ENCODE measurements at regions not wholly inside any gene's neighbourhood (a gene's known extent, or its start where the extent isn't known, plus 50 kb on each side); places are given as distances from the start of the nearest gene placed in this dataset.
"Not testable (repeated sequence)": the region's sequence is repeated elsewhere in the genome, so short reads cannot be mapped to it uniquely, and the experiment has no call there.

GRCh38 chr5:82560969-82561368 lies 282.8 kb upstream of the RPS23 start:
- Mint-ChIP-seq H3K4me3 (no peak overlapping the region), H3K27me3 (peaks cover 16% of the 10 kb centered on the region), H3K36me3 (ENCODE audit: low read depth) (no peaks in the 10 kb centered on the region), H3K9me3 (peaks cover 6% of the 10 kb centered on the region), H3K4me1 (ENCODE audit: low read depth) (no peaks in the 10 kb centered on the region), H3K27ac (no peak overlapping the region)
- no peak for DNase-seq

DNA sequence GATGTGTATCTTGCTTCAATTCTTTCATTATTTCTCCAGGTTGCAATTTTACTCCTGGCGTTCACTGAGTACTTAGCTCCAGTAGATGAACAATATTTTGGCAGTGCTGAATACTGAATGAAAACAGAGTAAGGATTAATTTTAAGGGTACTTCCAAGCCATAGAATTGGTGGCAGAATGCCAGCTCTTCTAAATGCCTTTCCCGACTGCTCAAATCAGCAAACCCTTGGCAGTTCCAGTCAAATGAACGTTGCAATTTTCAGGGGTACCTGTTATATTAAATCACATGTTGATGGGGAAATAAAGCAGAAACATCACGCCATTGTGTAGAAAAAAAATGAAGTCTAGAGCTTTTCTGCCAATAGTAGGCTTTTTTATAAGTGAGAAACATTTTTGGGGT lies 282.4 kb upstream of the RPS23 start:
- Mint-ChIP-seq H3K36me3 (ENCODE audit: low read depth) (no peaks in the 10 kb centered on the region), H3K27ac (no peak overlapping the region), H3K4me1 (ENCODE audit: low read depth) (no peaks in the 10 kb centered on the region), H3K4me3 (no peak overlapping the region), H3K9me3 (peaks cover 6% of the 10 kb centered on the region), H3K27me3 (peaks cover 16% of the 10 kb centered on the region)
- no peak for DNase-seq

DNA sequence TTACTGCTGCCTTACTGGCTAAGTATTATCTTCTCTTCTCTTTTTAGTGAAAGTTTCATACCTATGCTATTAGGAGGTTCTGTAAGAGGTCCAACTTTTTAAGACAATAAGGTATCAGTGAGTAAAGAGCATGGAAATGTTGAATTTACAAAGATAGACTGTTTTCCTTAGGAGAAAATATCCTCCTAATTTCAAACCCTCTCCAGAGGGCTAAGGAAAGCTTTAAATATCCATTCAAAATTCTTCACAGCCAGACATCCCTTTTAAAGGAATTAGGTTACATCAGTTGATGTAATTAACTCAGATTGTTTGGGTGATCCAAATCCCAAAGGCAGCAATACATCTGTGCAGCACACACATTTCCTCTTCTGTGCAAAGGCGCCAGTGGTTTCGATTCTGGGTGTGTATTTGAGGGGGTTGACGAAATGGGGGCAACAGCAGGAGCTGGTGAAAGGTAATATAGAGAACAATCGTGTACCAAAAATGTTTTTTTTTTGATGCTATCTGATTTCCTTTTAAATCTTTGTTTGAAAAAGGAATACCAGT lies 273.8 kb upstream of the RPS23 start:
- H3K4me1 Mint-ChIP-seq (ENCODE audit: low read depth) = no peaks in the 10 kb centered on the region
- no peak for DNase-seq
- no peaks in the 10 kb centered on the region for H3K36me3 Mint-ChIP-seq (ENCODE audit: low read depth)
- no peaks in the 10 kb centered on the region for H3K9me3 Mint-ChIP-seq
- no peak overlapping the region for H3K27ac Mint-ChIP-seq
- H3K4me3 Mint-ChIP-seq = no peak overlapping the region
- no peaks in the 10 kb centered on the region for H3K27me3 Mint-ChIP-seq

GRCh38 chr5:82551192-82551591 lies 273.0 kb upstream of the RPS23 start:
- no peaks in the 10 kb centered on the region for H3K36me3 Mint-ChIP-seq (ENCODE audit: low read depth)
- no peak overlapping the region for H3K4me3 Mint-ChIP-seq
- no peaks in the 10 kb centered on the region for H3K4me1 Mint-ChIP-seq (ENCODE audit: low read depth)
- no peaks in the 10 kb centered on the region for H3K9me3 Mint-ChIP-seq
- no peaks in the 10 kb centered on the region for H3K27me3 Mint-ChIP-seq
- DNase-seq = no peak
- H3K27ac Mint-ChIP-seq = no peak overlapping the region

DNA sequence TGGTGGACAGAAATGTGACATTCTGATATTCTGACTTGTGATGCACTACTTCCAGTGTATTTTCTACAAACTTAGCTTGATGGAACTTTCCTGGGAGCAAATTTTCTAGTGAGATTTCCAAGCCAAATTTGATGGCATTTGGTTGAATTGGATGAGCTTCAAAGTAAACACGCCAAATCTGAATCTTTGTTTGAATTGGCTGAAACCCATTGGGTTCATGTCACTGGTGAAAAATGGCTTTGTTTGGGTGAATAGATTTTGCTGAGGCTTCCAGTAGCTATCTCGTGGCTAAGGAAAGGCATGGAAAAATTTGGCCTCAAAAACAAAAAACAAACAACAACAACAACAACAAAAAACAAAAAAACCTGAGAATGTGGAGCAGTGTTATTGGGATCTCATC lies 271.1 kb upstream of the RPS23 start:
- peaks cover 4% of the 10 kb centered on the region for H3K27me3 Mint-ChIP-seq
- no peaks in the 10 kb centered on the region for H3K9me3 Mint-ChIP-seq
- H3K36me3 Mint-ChIP-seq (ENCODE audit: low read depth) = no peaks in the 10 kb centered on the region
- no peak overlapping the region for H3K4me3 Mint-ChIP-seq
- no peak overlapping the region for H3K27ac Mint-ChIP-seq
- no peaks in the 10 kb centered on the region for H3K4me1 Mint-ChIP-seq (ENCODE audit: low read depth)
- DNase-seq = no peak

GRCh38 chr5:82544004-82544403 lies 265.9 kb upstream of the RPS23 start:
- H3K27me3 Mint-ChIP-seq = peaks cover 4% of the 10 kb centered on the region
- no peaks in the 10 kb centered on the region for H3K36me3 Mint-ChIP-seq (ENCODE audit: low read depth)
- no peak overlapping the region for H3K4me3 Mint-ChIP-seq
- no peak for DNase-seq
- no peaks in the 10 kb centered on the region for H3K4me1 Mint-ChIP-seq (ENCODE audit: low read depth)
- no peak overlapping the region for H3K27ac Mint-ChIP-seq
- H3K9me3 Mint-ChIP-seq = peaks cover 6% of the 10 kb centered on the region

GRCh38 chr5:82540301-82540700 lies 262.1 kb upstream of the RPS23 start:
- Mint-ChIP-seq H3K36me3 (ENCODE audit: low read depth) (no peaks in the 10 kb centered on the region), H3K9me3 (peaks cover 6% of the 10 kb centered on the region), H3K27ac (no peak overlapping the region), H3K4me3 (no peak overlapping the region), H3K4me1 (ENCODE audit: low read depth) (no peaks in the 10 kb centered on the region), H3K27me3 (peaks cover 4% of the 10 kb centered on the region)
- no peak for DNase-seq

DNA sequence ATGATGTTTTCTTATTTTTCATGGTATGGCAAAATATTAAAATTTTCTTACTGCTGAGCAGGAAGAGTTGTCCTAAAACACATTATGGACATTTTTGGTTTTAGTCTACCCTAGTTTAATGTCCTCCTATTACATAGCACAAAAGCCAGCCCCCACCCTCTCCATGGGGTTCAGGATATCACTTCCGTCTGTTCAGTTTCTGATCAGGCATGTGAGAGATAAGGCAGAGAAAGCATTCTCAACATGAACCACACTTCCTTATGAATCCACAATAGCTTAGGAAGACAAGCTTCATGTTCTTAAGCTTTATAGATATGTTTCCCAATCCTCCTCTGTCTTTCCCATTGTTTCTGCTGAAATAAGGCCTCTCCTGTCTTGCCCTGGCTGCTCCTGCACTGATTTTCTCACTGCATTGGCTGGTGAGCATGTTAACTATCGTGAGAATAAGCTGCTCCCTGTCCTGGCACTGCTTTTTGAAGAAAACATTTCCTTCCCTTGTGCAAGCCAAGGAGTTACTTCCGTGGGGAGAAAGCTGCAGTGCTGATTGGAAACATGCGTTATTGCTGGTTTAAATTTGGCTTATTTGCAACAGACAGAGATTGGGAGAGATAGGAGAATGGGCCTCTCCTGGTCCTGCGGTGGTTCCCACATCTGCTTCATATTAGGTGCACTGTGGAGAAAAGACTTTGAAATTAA lies 260.3 kb upstream of the RPS23 start:
- no peak overlapping the region for H3K27ac Mint-ChIP-seq
- H3K27me3 Mint-ChIP-seq = no peaks in the 10 kb centered on the region

GRCh38 chr5:82537687-82538306 lies 259.6 kb upstream of the RPS23 start:
- Mint-ChIP-seq H3K36me3 (ENCODE audit: low read depth) (no peaks in the 10 kb centered on the region), H3K27me3 (no peaks in the 10 kb centered on the region), H3K9me3 (no peaks in the 10 kb centered on the region), H3K4me3 (no peak overlapping the region), H3K27ac (no peak overlapping the region), H3K4me1 (ENCODE audit: low read depth) (no peaks in the 10 kb centered on the region)
- DNase-seq = no peak

More for the DNA sequence above, 260.3 kb upstream of the RPS23 start:
- Mint-ChIP-seq H3K4me3 (no peak overlapping the region), H3K9me3 (peaks cover 3% of the 10 kb centered on the region), H3K4me1 (ENCODE audit: low read depth) (no peaks in the 10 kb centered on the region), H3K36me3 (ENCODE audit: low read depth) (no peaks in the 10 kb centered on the region)
- no peak for DNase-seq

GRCh38 chr5:82534986-82535385 lies 256.8 kb upstream of the RPS23 start:
- H3K27ac Mint-ChIP-seq = no peak overlapping the region
- H3K36me3 Mint-ChIP-seq (ENCODE audit: low read depth) = no peaks in the 10 kb centered on the region

GRCh38 chr5:82532075-82532474 lies 253.9 kb upstream of the RPS23 start:
- not testable (repeated sequence) for DNase-seq; H3K27ac Mint-ChIP-seq; H3K4me3 Mint-ChIP-seq; H3K4me1 Mint-ChIP-seq (ENCODE audit: low read depth); H3K27me3 Mint-ChIP-seq; H3K9me3 Mint-ChIP-seq; H3K36me3 Mint-ChIP-seq (ENCODE audit: low read depth)

More at GRCh38 chr5:82534986-82535385, 256.8 kb upstream of the RPS23 start:
- H3K9me3 Mint-ChIP-seq = peaks cover 7% of the 10 kb centered on the region
- no peaks in the 10 kb centered on the region for H3K27me3 Mint-ChIP-seq
- DNase-seq = no peak
- H3K4me1 Mint-ChIP-seq (ENCODE audit: low read depth) = no peaks in the 10 kb centered on the region
- H3K4me3 Mint-ChIP-seq = no peak overlapping the region

DNA sequence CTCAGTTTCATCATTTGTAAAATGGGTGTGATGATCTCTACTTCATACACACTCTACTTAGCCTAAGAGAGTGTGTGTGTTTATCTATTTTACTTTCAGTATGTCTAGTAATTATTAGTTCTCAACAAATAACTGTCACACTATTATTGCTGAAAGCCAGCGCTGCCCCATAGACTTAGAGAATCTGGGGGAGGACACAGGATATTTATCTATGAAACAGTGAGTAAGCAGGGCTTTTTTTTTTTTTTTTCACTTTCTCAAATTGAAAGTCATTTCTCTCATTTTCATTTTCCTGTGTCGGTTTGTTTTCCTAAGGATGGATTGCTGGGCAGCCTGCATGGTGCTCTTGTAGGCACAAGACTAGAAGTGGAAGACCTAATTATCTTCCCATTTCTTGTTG lies 248.4 kb upstream of the RPS23 start:
- no peak overlapping the region for H3K4me3 Mint-ChIP-seq
- peaks cover 4% of the 10 kb centered on the region for H3K27me3 Mint-ChIP-seq
- H3K36me3 Mint-ChIP-seq (ENCODE audit: low read depth) = no peaks in the 10 kb centered on the region
- H3K9me3 Mint-ChIP-seq = peaks cover 4% of the 10 kb centered on the region
- H3K4me1 Mint-ChIP-seq (ENCODE audit: low read depth) = peaks cover 12% of the 10 kb centered on the region
- no peak for DNase-seq
- no peak overlapping the region for H3K27ac Mint-ChIP-seq

DNA sequence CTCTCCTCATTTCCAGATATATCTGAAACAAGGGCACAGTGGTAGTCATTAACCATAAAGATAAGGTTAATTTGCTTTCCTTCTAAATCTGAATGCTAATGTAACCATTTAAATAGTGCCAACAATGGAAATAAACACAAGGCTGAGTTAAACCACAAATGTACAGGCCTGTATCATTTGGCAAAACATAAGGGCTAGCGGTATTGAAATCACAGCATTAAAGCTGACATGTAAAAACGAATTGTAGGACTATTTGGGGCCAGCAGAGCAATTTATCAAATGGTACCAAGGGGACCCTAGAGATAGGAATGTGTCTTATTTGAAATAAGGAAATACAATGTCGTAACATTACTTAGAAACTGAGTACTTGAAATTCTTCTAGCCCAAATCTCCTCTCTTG lies 247.5 kb upstream of the RPS23 start:
- no peaks in the 10 kb centered on the region for H3K9me3 Mint-ChIP-seq
- H3K27me3 Mint-ChIP-seq = peaks cover 4% of the 10 kb centered on the region
- H3K27ac Mint-ChIP-seq = no peak overlapping the region
- H3K4me1 Mint-ChIP-seq (ENCODE audit: low read depth) = peaks cover 12% of the 10 kb centered on the region
- no peaks in the 10 kb centered on the region for H3K36me3 Mint-ChIP-seq (ENCODE audit: low read depth)
- no peak for DNase-seq
- H3K4me3 Mint-ChIP-seq = no peak overlapping the region

DNA sequence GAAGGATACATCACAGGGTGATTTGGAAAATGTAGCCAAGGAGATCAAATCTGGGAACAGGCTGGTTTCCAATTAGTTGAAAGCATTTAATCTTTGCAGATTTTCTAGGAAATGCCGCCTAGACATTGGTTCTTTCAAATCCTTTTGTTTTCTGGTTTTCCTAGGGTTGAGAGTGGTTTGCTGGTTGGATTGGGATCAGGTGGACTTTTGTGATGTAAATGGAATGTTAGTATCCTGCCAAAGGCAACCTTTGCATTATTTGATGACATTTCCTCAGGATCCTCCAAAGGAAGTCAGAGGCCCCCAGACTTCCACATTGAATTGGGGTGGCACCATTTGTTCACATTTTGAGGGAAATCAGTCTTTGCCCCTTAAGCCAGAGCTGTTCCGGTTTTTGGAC lies 245.5 kb upstream of the RPS23 start:
- H3K4me3 Mint-ChIP-seq = no peak overlapping the region
- peaks cover 12% of the 10 kb centered on the region for H3K4me1 Mint-ChIP-seq (ENCODE audit: low read depth)
- H3K36me3 Mint-ChIP-seq (ENCODE audit: low read depth) = no peaks in the 10 kb centered on the region
- H3K27me3 Mint-ChIP-seq = peaks cover 9% of the 10 kb centered on the region
- DNase-seq = no peak
- H3K27ac Mint-ChIP-seq = no peak overlapping the region
- H3K9me3 Mint-ChIP-seq = no peaks in the 10 kb centered on the region

DNA sequence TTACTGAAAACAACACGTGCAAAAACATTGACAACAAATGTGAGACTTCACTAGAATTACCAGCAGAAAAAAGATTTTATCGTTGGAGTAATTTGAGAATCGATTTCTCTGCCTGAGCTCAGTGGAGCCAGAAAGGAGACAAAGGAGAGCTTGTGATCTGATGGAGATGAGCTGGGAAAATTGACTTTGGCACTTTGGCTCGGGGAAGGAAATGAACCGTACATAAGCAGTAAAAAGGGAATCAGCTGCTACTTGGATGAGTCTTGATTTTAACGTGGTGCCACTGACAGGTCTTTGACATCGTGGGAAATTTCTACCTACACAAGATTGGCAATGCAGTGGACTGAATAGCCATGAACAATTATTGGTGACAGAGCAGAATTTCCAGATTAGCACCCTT lies 244.7 kb upstream of the RPS23 start:
- peaks cover 5% of the 10 kb centered on the region for H3K27me3 Mint-ChIP-seq
- no peaks in the 10 kb centered on the region for H3K36me3 Mint-ChIP-seq (ENCODE audit: low read depth)
- H3K4me3 Mint-ChIP-seq = no peak overlapping the region
- peaks cover 12% of the 10 kb centered on the region for H3K4me1 Mint-ChIP-seq (ENCODE audit: low read depth)
- H3K27ac Mint-ChIP-seq = no peak overlapping the region
- DNase-seq = no peak
- no peaks in the 10 kb centered on the region for H3K9me3 Mint-ChIP-seq
